Cardiac muscle cell (in vitro differentiated cells and primary cell): ENCODE measurements at regions not wholly inside any gene's neighbourhood (a gene's known extent, or its start where the extent isn't known, plus 50 kb on each side); places are given as distances from the start of the nearest gene placed in this dataset.
"Not testable (repeated sequence)": the region's sequence is repeated elsewhere in the genome, so short reads cannot be mapped to it uniquely, and the experiment has no call there.

Experiments used
- DNase-seq, 2 donors: peaks; one replicate each; pipeline versions ENCODE4 v3.0.0 to v3.0.0-alpha.2; 2010 to 2017; ENCODE audit warnings: low read depth in 1 of 2, low spot score in 1 of 2
- H3K27ac ChIP-seq: fragments of 200-600 bp; sonication (generic); 2 replicates; pipeline ENCODE4 v1.5.1; 2016
- H3K27me3 ChIP-seq: fragments of 200-600 bp; sonication (generic); 2 replicates; pipeline ENCODE4 v1.6.0; 2016; ENCODE audit warnings: control low read depth
- H3K36me3 ChIP-seq: fragments of 200-600 bp; sonication (generic); 2 replicates; pipeline ENCODE4 v1.5.1; 2016; ENCODE audit warnings: control low read depth
- H3K4me1 ChIP-seq: fragments of 200-600 bp; sonication (generic); 2 replicates; pipeline ENCODE4 v1.8.1; 2017; ENCODE audit warnings: low read depth, mild to moderate bottlenecking, mixed run types
- H3K4me3 ChIP-seq: fragments of 200-600 bp; sonication (generic); 2 replicates; pipeline ENCODE4 v1.5.1; 2016; ENCODE audit warnings: mild to moderate bottlenecking
- H3K9me3 ChIP-seq: fragments of 200-600 bp; sonication (generic); 2 replicates; pipeline ENCODE4 v1.5.1; 2017; ENCODE audit warnings: low read depth, mild to moderate bottlenecking, control low read depth
- TF ChIP-seq, protein P1 (sequence below): IDR thresholded peaks from 2 replicates; pipeline ENCODE4 v1.5.1; 2012; ENCODE audit warnings: low read depth, mild to moderate bottlenecking, low read length

DNA sequence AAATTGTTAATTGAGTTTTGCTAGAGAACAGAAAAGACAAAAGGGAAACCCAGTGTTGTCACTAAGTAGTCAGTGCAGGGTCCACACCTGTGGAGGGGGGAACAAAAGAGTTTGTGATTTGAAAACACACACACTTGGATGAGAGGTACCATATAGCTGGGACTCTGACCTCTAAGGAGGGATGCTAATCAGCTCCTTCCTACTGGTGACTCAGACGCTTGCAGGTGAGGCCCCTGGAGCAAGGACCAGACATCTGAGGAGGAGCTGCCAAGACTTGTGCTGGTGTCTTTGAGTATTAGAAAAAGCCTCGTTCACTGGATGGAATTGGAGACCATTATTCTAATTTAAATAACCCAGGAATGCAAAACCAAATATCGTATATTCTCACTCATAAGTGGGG, 146.4 kb upstream of the MAP2 start:
- no peaks in the 10 kb centered on the region for H3K4me1 ChIP-seq
- no peak for DNase-seq
- H3K4me3 ChIP-seq = no peak overlapping the region
- no peaks in the 10 kb centered on the region for H3K9me3 ChIP-seq
- H3K27ac ChIP-seq = no peak overlapping the region
- H3K36me3 ChIP-seq = no peaks in the 10 kb centered on the region
- H3K27me3 ChIP-seq = no peaks in the 10 kb centered on the region
- TF ChIP-seq, protein P1, sequence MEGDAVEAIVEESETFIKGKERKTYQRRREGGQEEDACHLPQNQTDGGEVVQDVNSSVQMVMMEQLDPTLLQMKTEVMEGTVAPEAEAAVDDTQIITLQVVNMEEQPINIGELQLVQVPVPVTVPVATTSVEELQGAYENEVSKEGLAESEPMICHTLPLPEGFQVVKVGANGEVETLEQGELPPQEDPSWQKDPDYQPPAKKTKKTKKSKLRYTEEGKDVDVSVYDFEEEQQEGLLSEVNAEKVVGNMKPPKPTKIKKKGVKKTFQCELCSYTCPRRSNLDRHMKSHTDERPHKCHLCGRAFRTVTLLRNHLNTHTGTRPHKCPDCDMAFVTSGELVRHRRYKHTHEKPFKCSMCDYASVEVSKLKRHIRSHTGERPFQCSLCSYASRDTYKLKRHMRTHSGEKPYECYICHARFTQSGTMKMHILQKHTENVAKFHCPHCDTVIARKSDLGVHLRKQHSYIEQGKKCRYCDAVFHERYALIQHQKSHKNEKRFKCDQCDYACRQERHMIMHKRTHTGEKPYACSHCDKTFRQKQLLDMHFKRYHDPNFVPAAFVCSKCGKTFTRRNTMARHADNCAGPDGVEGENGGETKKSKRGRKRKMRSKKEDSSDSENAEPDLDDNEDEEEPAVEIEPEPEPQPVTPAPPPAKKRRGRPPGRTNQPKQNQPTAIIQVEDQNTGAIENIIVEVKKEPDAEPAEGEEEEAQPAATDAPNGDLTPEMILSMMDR = no peak

DNA sequence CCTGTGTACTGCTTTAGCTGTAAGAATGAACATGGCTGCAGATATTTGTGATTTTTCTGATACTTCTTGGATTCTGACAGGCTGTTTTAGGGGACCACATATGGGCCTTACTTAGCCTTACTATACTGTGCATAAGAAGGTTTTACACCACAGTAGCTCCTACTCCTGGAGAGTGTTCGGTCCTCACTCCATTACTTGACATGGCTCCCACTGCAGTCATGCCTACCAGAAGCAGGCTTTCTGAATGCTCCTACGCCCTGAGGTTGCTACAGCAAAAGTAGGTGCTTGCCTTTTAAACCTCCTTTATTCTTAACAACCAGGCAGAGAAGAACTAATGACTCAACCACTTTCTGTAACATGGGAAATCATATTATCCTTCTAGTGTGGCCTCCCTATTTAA, 125.2 kb upstream of the MAP2 start:
- H3K27ac ChIP-seq = no peak overlapping the region
- no peaks in the 10 kb centered on the region for H3K9me3 ChIP-seq
- H3K36me3 ChIP-seq = no peaks in the 10 kb centered on the region
- TF ChIP-seq, protein P1 = no peak
- no peaks in the 10 kb centered on the region for H3K4me1 ChIP-seq
- H3K27me3 ChIP-seq = peaks cover 28% of the 10 kb centered on the region
- DNase-seq = no peak
- no peak overlapping the region for H3K4me3 ChIP-seq

DNA sequence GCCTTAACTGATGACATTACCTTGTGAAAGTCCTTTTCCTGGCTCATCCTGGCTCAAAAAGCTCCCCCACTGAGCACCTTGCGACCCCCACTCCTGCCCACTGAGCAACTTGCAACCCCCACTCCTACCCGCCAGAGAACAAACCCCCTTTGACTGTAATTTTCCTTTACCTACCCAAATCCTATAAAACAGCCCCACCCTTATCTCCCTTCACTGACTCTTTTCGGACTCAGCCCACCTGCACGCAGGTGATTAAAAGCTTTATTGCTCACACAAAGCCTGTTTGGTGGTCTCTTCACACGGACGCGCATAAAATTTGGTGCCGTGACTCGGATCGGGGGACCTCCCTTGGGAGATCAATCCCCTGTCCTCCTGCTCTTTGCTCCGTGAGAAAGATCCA, 124.4 kb upstream of the MAP2 start:
- H3K4me1 ChIP-seq, H3K9me3 ChIP-seq, H3K36me3 ChIP-seq, H3K4me3 ChIP-seq, DNase-seq, H3K27ac ChIP-seq: not testable (repeated sequence)
- peaks cover 28% of the 10 kb centered on the region for H3K27me3 ChIP-seq

DNA sequence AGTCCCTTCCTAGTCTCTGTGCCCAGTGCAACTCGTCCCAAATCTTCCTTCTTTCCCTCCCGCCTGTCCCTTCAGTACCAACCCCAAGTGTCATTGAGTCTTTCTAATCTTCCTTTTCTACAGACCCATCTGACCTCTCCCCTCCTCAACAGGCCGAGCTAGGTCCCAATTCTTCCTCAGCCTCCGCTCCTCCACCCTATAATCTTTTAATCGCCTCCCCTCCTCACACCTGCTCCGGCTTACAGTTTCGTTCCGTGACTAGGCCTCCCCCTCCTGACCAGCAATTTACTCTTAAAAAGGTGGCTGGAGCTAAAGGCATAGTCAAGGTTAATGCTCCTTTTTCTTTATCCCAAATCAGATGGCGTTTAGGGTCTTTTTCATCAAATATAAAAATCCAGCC, 123.1 kb upstream of the MAP2 start:
- H3K9me3 ChIP-seq, H3K36me3 ChIP-seq, H3K4me3 ChIP-seq, DNase-seq, H3K27ac ChIP-seq, H3K4me1 ChIP-seq: not testable (repeated sequence)
- H3K27me3 ChIP-seq = peaks cover 28% of the 10 kb centered on the region

DNA sequence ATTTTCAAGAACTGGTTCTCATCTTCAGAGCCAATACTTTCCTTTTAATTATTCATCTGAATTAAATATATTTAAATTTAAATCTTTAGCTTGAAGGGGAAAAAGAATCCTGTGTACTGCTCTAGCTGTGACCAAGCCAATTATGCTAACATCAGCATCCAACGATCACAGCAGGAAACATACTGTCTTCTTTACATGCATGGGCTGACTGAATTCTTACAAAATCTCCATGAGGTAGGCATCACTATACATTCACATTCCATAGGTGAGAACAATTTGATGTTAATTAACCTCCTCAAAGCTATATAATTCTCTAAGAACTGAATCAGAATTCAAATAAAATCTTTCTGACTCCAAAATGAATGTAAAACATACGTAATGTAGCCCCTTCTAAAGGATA, 118.8 kb upstream of the MAP2 start:
- no peaks in the 10 kb centered on the region for H3K9me3 ChIP-seq
- TF ChIP-seq, protein P1 = no peak
- no peak for DNase-seq
- H3K36me3 ChIP-seq = no peaks in the 10 kb centered on the region
- no peak overlapping the region for H3K27ac ChIP-seq
- H3K27me3 ChIP-seq = peaks cover 9% of the 10 kb centered on the region
- H3K4me3 ChIP-seq = no peak overlapping the region
- no peaks in the 10 kb centered on the region for H3K4me1 ChIP-seq

DNA sequence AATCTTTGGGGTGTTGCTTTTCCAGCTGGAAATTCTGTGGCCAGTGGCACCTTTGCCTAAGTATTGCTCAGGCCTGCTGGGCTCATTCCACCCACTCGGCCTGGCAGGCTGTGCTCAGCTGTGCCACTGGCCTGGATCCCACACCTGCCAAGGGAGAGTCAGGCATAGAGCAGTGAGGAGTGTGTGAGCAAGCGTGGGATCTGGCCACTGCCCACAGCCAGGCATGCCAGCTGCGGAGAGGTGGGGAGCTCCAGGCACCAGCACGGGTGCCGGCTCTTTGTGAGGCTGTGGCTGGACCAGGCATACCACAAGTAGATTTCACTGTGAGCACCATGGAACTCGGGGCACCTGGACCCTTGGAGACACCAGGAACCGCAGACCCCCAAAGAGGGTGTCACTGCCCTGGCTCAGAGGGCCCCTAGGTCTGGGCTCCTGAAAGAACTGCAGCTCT, 118.1 kb upstream of the MAP2 start:
- no peak for DNase-seq
- no peak overlapping the region for H3K27ac ChIP-seq
- no peaks in the 10 kb centered on the region for H3K4me1 ChIP-seq
- H3K9me3 ChIP-seq = no peaks in the 10 kb centered on the region
- TF ChIP-seq, protein P1 = no peak
- H3K36me3 ChIP-seq = no peaks in the 10 kb centered on the region
- H3K4me3 ChIP-seq = no peak overlapping the region
- peaks cover 3% of the 10 kb centered on the region for H3K27me3 ChIP-seq
